Chondrocyte (in vitro differentiated cells): ENCODE measurements at regions not wholly inside any gene's neighbourhood (a gene's known extent, or its start where the extent isn't known, plus 50 kb on each side); places are given as distances from the start of the nearest gene placed in this dataset.
A peak's percentile ranks its signal among the peaks of the same experiment; 100 is the strongest.

ENCODE experiments used
- DNase-seq: peaks from one replicate; pipeline ENCODE4 v3.0.0; 2021; ENCODE audit warnings: mixed read lengths, low spot score
- H3K27ac Mint-ChIP-seq: one replicate; pipeline ENCODE4 v1.8.0; 2021; ENCODE audit warnings: mild to moderate bottlenecking, moderate library complexity, mixed read lengths; ENCODE audit not compliant: unreplicated experiment
- H3K27me3 Mint-ChIP-seq: 2 replicates; pipeline ENCODE4 v1.8.0; 2021; ENCODE audit warnings: low read depth, mixed read lengths
- H3K36me3 Mint-ChIP-seq: 2 replicates; pipeline ENCODE4 v1.8.0; 2021; ENCODE audit warnings: low read depth, mixed read lengths
- H3K4me1 Mint-ChIP-seq: 2 replicates; pipeline ENCODE4 v1.8.0; 2021; ENCODE audit warnings: low read depth, mild to moderate bottlenecking, mixed read lengths
- H3K4me3 Mint-ChIP-seq: one replicate; pipeline ENCODE4 v1.8.0; 2021; ENCODE audit warnings: mild to moderate bottlenecking, moderate library complexity, mixed read lengths; ENCODE audit not compliant: unreplicated experiment
- H3K9me3 Mint-ChIP-seq: 2 replicates; pipeline ENCODE4 v1.8.0; 2021; ENCODE audit warnings: low read depth, mixed read lengths
- CTCF ChIP-seq: fragments of 200-600 bp; sonication (generic); IDR thresholded peaks from 2 replicates; pipeline ENCODE4 v1.5.0; 2021; ENCODE audit warnings: antibody characterized with exemption, mild to moderate bottlenecking, moderate library complexity

GRCh38 chr12:58443981-58444371 lies 476.3 kb downstream of the LRIG3 start:
- Mint-ChIP-seq H3K27ac (no peak overlapping the region), H3K9me3 (peaks cover 2% of the 10 kb centered on the region), H3K4me1 (no peaks in the 10 kb centered on the region), H3K4me3 (no peak overlapping the region), H3K27me3 (no peaks in the 10 kb centered on the region), H3K36me3 (no peaks in the 10 kb centered on the region)
- DNase-seq, result no peak
- no peak for TF ChIP-seq CTCF

GRCh38 chr12:58450868-58451482 lies 469.3 kb downstream of the LRIG3 start:
- no peaks in the 10 kb centered on the region for H3K36me3 Mint-ChIP-seq
- no peak for DNase-seq
- no peak overlapping the region for H3K4me3 Mint-ChIP-seq
- no peaks in the 10 kb centered on the region for H3K9me3 Mint-ChIP-seq
- no peak overlapping the region for H3K27ac Mint-ChIP-seq
- no peaks in the 10 kb centered on the region for H3K27me3 Mint-ChIP-seq
- H3K4me1 Mint-ChIP-seq, result peaks cover 30% of the 10 kb centered on the region
- TF ChIP-seq CTCF, result no peak

- Mint-ChIP-seq H3K4me3 (no peak overlapping the region), H3K36me3 (no peaks in the 10 kb centered on the region), H3K9me3 (no peaks in the 10 kb centered on the region), H3K4me1 (peaks cover 30% of the 10 kb centered on the region), H3K27ac (peak overlapping the region; percentile 63), H3K27me3 (no peaks in the 10 kb centered on the region)
- DNase-seq, result no peak
- TF ChIP-seq CTCF, result no peak
Observed at GRCh38 chr12:58452546-58452945, 467.8 kb downstream of the LRIG3 start.

GRCh38 chr12:58453306-58453705 lies 467.0 kb downstream of the LRIG3 start:
- no peak for DNase-seq
- no peak for TF ChIP-seq CTCF
- H3K36me3 Mint-ChIP-seq, result no peaks in the 10 kb centered on the region
- H3K4me1 Mint-ChIP-seq, result peaks cover 30% of the 10 kb centered on the region
- H3K27ac Mint-ChIP-seq, result peak overlapping the region; percentile 53
- H3K9me3 Mint-ChIP-seq, result no peaks in the 10 kb centered on the region
- H3K4me3 Mint-ChIP-seq, result no peak overlapping the region
- no peaks in the 10 kb centered on the region for H3K27me3 Mint-ChIP-seq

- H3K27ac Mint-ChIP-seq, result peak overlapping the region; percentile 63
- no peak for DNase-seq
Observed at GRCh38 chr12:58455136-58455535, 465.2 kb downstream of the LRIG3 start.

More at GRCh38 chr12:58455136-58455535, 465.2 kb downstream of the LRIG3 start:
- no peak for TF ChIP-seq CTCF
- H3K36me3 Mint-ChIP-seq, result no peaks in the 10 kb centered on the region
- H3K4me3 Mint-ChIP-seq, result no peak overlapping the region
- peaks cover 44% of the 10 kb centered on the region for H3K4me1 Mint-ChIP-seq
- H3K27me3 Mint-ChIP-seq, result no peaks in the 10 kb centered on the region
- H3K9me3 Mint-ChIP-seq, result no peaks in the 10 kb centered on the region
